Trophoblast cell (in vitro differentiated cells and primary cell): ENCODE measurements at regions not wholly inside any gene's neighbourhood (a gene's known extent, or its start where the extent isn't known, plus 50 kb on each side); places are given as distances from the start of the nearest gene placed in this dataset.

ENCODE experiments used
- DNase-seq, 2 donors: peaks; one replicate each; pipeline ENCODE4 v3.0.0-alpha.2; 2016
- H2AFZ ChIP-seq: 2 replicates; pipeline ENCODE4 v1.6.1; 2013; ENCODE audit warnings: low read length, moderate library complexity, mild to moderate bottlenecking; ENCODE audit not compliant: insufficient read depth, poor library complexity
- H2AK5ac ChIP-seq: 2 replicates; pipeline ENCODE4 v1.6.1; 2013; ENCODE audit warnings: mild to moderate bottlenecking, low read length
- H2BK120ac ChIP-seq: 2 replicates; pipeline ENCODE4 v1.6.1; 2013; ENCODE audit warnings: low read length, mild to moderate bottlenecking, moderate library complexity; ENCODE audit not compliant: insufficient read depth, poor library complexity
- H2BK12ac ChIP-seq: 2 replicates; pipeline ENCODE4 v1.6.1; 2013; ENCODE audit warnings: mild to moderate bottlenecking, low read length, moderate library complexity
- H2BK5ac ChIP-seq: 2 replicates; pipeline ENCODE4 v1.6.1; 2013; ENCODE audit warnings: low read length, low read depth, moderate library complexity, mild to moderate bottlenecking; ENCODE audit not compliant: poor library complexity
- H3K14ac ChIP-seq: 2 replicates; pipeline ENCODE4 v1.6.1; 2013; ENCODE audit warnings: mild to moderate bottlenecking, low read length
- H3K18ac ChIP-seq: 2 replicates; pipeline ENCODE4 v1.6.1; 2013; ENCODE audit warnings: mild to moderate bottlenecking, low read length
- H3K23ac ChIP-seq: 2 replicates; pipeline ENCODE4 v1.6.1; 2013; ENCODE audit warnings: low read length
- H3K27ac ChIP-seq: 2 replicates; pipeline ENCODE4 v1.5.1; 2013; ENCODE audit warnings: low read depth, mild to moderate bottlenecking, inconsistent platforms, low read length, moderate library complexity
- H3K27me3 ChIP-seq: 2 replicates; pipeline ENCODE4 v1.6.1; 2013; ENCODE audit warnings: inconsistent platforms, mild to moderate bottlenecking, low read length, moderate library complexity; ENCODE audit not compliant: insufficient read depth
- H3K36me3 ChIP-seq, 2 experiments: 1 replicate in 1 of 2; 2 replicates in 1 of 2; pipeline ENCODE4 v1.6.1; 2013; ENCODE audit warnings: low read length in 2 of 2, mild to moderate bottlenecking in 2 of 2, moderate library complexity in 1 of 2; ENCODE audit not compliant: insufficient read depth in 2 of 2, control insufficient read depth in 1 of 2
- H3K4ac ChIP-seq: 2 replicates; pipeline ENCODE4 v1.6.1; 2013; ENCODE audit warnings: low read depth, mild to moderate bottlenecking, low read length, moderate library complexity
- H3K4me1 ChIP-seq, 2 experiments: 1 replicate in 1 of 2; 2 replicates in 1 of 2; pipeline ENCODE4 v1.6.1; 2013; ENCODE audit warnings: low read length in 2 of 2, mild to moderate bottlenecking in 2 of 2, moderate library complexity in 1 of 2; ENCODE audit not compliant: insufficient read depth in 2 of 2, control insufficient read depth in 1 of 2
- H3K4me2 ChIP-seq: 2 replicates; pipeline ENCODE4 v1.6.1; 2013; ENCODE audit warnings: inconsistent platforms, mild to moderate bottlenecking, low read length, moderate library complexity
- H3K4me3 ChIP-seq: 2 replicates; pipeline ENCODE4 v1.5.1; 2013; ENCODE audit warnings: mild to moderate bottlenecking, low read depth, low read length, inconsistent platforms
- H3K79me1 ChIP-seq: one replicate; pipeline ENCODE4 v1.6.1; 2013; ENCODE audit warnings: low read length
- H3K79me2 ChIP-seq: 2 replicates; pipeline ENCODE4 v1.6.1; 2013; ENCODE audit warnings: low read length, mild to moderate bottlenecking; ENCODE audit not compliant: control insufficient read depth, insufficient read depth, poor library complexity
- H3K9ac ChIP-seq: 2 replicates; pipeline ENCODE4 v1.6.1; 2013; ENCODE audit warnings: mild to moderate bottlenecking, low read length
- H3K9me3 ChIP-seq: 2 replicates; pipeline ENCODE4 v1.6.1; 2013; ENCODE audit warnings: low read depth, mild to moderate bottlenecking, control low read depth, inconsistent platforms, low read length; ENCODE audit not compliant: insufficient read depth
- H4K12ac ChIP-seq: 2 replicates; pipeline ENCODE4 v1.6.1; 2013; ENCODE audit warnings: low read depth, mild to moderate bottlenecking, low read length, moderate library complexity
- H4K8ac ChIP-seq: 2 replicates; pipeline ENCODE4 v1.6.1; 2013; ENCODE audit warnings: low read depth, mild to moderate bottlenecking, low read length, moderate library complexity
- H4K91ac ChIP-seq: one replicate; pipeline ENCODE4 v1.6.1; 2013; ENCODE audit warnings: low read depth, mild to moderate bottlenecking, low read length, moderate library complexity
- WGBS: extraction: QIAGEN DNeasy Blood & Tissue Kit; methylation state at CpG from one replicate; pipeline ENCODE4 v1.1.7; 2013; ENCODE audit warnings: missing lambda C conversion rate; ENCODE audit not compliant: insufficient read length, insufficient coverage; ENCODE audit errors: extremely low coverage; 5-methylcytosine and 5-hydroxymethylcytosine counted together

DNA sequence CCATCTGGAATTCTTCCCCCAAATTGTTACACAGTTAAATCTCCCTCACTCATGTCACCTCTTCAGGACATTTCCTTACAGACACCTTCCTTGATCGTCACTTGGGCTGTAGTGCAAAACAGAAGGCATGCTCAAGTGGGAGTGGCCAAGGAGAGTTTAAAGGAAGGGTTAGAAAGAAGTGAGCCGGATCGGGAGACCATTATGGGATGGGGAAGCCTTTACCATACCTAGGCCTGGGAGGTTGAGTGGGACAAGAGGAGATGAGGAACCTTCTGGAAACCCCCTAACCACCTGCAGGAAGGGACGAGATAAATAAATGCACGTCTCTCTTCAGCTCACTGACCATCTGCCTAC is 102.7 kb downstream of the UCHL1 start:
- no CpG with 5 or more reads among the region's 5 CpGs for WGBS
- no peaks in the 10 kb centered on the region for H3K36me3 ChIP-seq

DNA sequence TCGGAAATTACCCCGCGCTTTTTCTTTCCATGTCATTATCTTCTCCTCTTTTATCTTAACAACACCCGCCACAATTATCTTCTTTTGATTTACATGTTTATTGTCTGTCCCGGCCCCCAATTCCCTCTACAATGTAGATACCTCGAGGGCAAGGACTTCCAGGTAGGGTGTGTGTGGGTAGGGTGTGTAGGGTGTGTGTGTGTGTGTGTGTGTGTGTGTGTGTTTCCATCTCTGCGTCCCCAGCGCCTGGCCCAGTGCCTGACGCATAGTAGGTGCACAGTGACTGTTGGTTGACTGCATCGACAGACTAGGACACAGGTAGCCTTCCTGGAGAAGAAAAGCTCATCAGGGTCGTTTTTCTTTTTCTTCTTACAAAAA is 103.1 kb downstream of the UCHL1 start:
- Histone ChIP-seq H2BK12ac (no peak overlapping the region), H4K91ac (no peak overlapping the region), H3K36me3 (no peaks in the 10 kb centered on the region), H3K27me3 (peaks cover 9% of the 10 kb centered on the region), H4K12ac (no peak overlapping the region), H3K4ac (no peak overlapping the region), H2BK120ac (no peak overlapping the region), H3K4me3 (peak overlapping the region; percentile 84), H3K18ac (peak overlapping the region; percentile 71), H2AK5ac (no peak overlapping the region), H3K14ac (no peak overlapping the region), H2AFZ (no peak overlapping the region), H3K79me1 (peaks cover 5% of the 10 kb centered on the region), H3K23ac (no peak overlapping the region), H4K8ac (no peak overlapping the region), H2BK5ac (no peak overlapping the region), H3K79me2 (no peaks in the 10 kb centered on the region), H3K4me2 (peak overlapping the region; percentile 92), H3K9ac (no peak overlapping the region), H3K27ac (no peak overlapping the region), H3K9me3 (peaks cover 3% of the 10 kb centered on the region), H3K4me1 (peaks cover 11 to 26% of the 10 kb centered on the region in 2 experiments)
- WGBS, result no CpG with 5 or more reads among the region's 11 CpGs
- no peak for DNase-seq

More for the DNA sequence above, 102.7 kb downstream of the UCHL1 start:
- Histone ChIP-seq H3K23ac (no peak overlapping the region), H3K4me2 (no peak overlapping the region), H3K18ac (no peak overlapping the region), H3K9me3 (peaks cover 3% of the 10 kb centered on the region), H3K27ac (no peak overlapping the region), H3K4me1 (peaks cover 11 to 26% of the 10 kb centered on the region in 2 experiments), H3K79me1 (peaks cover 5% of the 10 kb centered on the region), H3K9ac (no peak overlapping the region), H4K12ac (no peak overlapping the region), H3K4ac (no peak overlapping the region), H2BK120ac (no peak overlapping the region), H3K4me3 (no peak overlapping the region), H3K79me2 (no peaks in the 10 kb centered on the region), H3K14ac (no peak overlapping the region), H4K8ac (no peak overlapping the region), H2BK5ac (no peak overlapping the region), H2BK12ac (peak overlapping the region; percentile 30), H3K27me3 (peaks cover 9% of the 10 kb centered on the region), H2AFZ (no peak overlapping the region), H4K91ac (peak overlapping the region; percentile 17), H2AK5ac (no peak overlapping the region)
- peak in 1 of 2 donors; percentile 28 for DNase-seq

DNA sequence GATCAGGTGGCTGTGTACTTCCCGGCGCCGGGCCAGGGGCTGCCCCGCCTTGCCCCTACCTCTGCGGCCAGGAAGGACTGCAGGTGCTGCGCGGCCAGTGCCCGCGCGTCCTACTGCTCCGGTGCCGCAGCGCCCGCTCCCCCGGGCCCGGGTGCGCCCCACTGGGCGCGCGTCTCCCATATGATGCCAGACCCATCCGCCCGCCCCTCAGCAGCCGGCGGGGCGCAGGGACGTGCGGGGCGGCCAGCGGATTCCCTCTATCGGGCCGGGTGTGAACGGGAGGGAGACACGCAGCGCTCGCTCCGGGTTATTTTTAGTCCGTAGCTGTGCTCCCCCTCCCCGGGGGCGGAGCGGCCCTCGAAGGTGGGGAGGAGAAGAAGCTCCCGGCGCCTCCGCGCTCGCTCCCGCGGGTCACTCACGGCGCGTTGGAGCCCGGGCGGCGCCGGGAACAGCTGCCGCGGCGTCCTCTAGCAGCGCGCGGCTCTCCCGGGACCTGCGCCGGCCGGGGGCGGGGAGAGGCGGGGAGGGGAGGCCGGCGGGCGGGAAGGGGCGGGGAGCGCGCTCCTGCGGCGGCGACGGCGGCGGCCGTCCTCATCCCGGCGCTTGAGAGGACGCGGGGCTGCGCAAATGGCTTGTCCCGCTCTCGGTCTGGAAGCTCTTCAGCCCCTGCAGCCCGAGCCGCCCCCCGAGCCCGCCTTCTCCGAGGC is 103.6 kb downstream of the UCHL1 start:
- Histone ChIP-seq H3K36me3 (no peaks in the 10 kb centered on the region), H3K27ac (peak overlapping the region; percentile 35), H3K27me3 (peaks cover 9% of the 10 kb centered on the region), H3K9ac (peak overlapping the region; percentile 67), H3K18ac (peak overlapping the region; percentile 57), H2BK5ac (peak overlapping the region; percentile 41), H2AFZ (peak overlapping the region; percentile 74), H2BK12ac (no peak overlapping the region), H4K12ac (no peak overlapping the region), H2BK120ac (peak overlapping the region; percentile 68), H3K4me1 (peaks cover 11 to 26% of the 10 kb centered on the region in 2 experiments), H3K4me3 (peak overlapping the region; percentile 84), H2AK5ac (no peak overlapping the region), H3K79me2 (no peaks in the 10 kb centered on the region), H3K4me2 (peak overlapping the region; percentile 92), H3K23ac (no peak overlapping the region), H4K91ac (peak overlapping the region; percentile 69), H3K9me3 (peaks cover 3% of the 10 kb centered on the region), H3K14ac (peak overlapping the region; percentile 40), H3K4ac (no peak overlapping the region), H3K79me1 (peaks cover 5% of the 10 kb centered on the region), H4K8ac (peak overlapping the region; percentile 65)
- no CpG with 5 or more reads among the region's 92 CpGs for WGBS
- peak; percentile 33 to 70 for DNase-seq

DNA sequence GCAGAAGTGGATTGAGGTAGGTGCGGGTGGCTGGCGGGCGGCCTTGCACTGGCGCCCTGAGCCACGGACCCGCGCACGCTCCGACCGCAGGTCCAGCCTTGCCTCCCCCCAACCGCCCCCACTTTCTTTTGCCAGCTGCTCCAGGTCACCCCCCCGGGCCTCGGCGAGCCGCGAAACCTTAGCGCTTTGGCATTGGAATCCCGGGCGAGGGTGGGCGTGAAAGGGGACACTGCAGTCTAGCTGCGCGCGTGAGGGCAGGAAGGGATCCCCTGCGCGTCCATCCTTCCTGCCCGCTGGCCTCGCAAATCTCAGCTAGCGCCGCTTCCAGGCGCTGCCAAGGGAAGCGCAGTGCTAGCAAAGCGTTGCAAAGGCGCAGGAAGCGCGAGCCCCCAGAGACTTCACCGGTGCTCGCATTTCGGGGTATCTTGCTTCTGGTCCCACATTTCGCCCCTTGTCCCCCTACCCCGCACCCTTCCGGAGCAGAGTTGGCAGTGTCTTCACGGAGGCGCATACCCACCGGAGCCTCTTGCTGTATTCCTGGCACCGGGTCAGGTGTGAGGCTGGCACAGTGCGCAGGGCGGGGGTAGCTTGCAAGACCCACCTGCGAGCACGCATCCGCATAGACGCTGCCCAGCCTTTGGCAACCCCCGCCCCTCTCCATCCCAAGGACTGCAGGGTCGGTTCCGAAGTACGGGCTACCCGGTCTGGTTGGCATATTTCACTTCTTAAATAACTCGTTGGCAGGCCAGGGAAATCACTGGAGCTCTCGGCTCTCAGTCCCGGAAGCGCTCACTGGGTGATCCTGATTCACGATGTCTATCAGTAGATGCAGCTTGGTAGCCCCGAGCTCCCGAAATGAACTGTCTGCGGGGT is 104.4 kb downstream of the UCHL1 start:
- Histone ChIP-seq H2BK120ac (no peak overlapping the region), H3K9ac (peak overlapping the region; percentile 68), H4K91ac (peak overlapping the region; percentile 69), H3K27ac (no peak overlapping the region), H3K27me3 (peaks cover 9% of the 10 kb centered on the region), H4K12ac (no peak overlapping the region), H3K23ac (no peak overlapping the region), H3K4me1 (peaks cover 11 to 26% of the 10 kb centered on the region in 2 experiments), H3K36me3 (no peaks in the 10 kb centered on the region), H2BK12ac (no peak overlapping the region), H4K8ac (peak overlapping the region; percentile 8), H3K79me2 (peaks cover 2% of the 10 kb centered on the region), H2AK5ac (no peak overlapping the region), H3K4me3 (peak overlapping the region; percentile 84), H3K18ac (peak overlapping the region; percentile 57), H3K79me1 (peaks cover 5% of the 10 kb centered on the region), H3K14ac (peak overlapping the region; percentile 15), H3K4me2 (peak overlapping the region; percentile 92), H2BK5ac (no peak overlapping the region), H3K9me3 (peaks cover 3% of the 10 kb centered on the region), H3K4ac (no peak overlapping the region), H2AFZ (peak overlapping the region; percentile 72)
- no CpG with 5 or more reads among the region's 64 CpGs for WGBS
- peak in 1 of 2 donors; percentile 52 for DNase-seq
